ENCODE measurements at regions not wholly inside any gene's neighbourhood (a gene's known extent, or its start where the extent isn't known, plus 50 kb on each side); places are given as distances from the start of the nearest gene placed in this dataset.

DNA sequence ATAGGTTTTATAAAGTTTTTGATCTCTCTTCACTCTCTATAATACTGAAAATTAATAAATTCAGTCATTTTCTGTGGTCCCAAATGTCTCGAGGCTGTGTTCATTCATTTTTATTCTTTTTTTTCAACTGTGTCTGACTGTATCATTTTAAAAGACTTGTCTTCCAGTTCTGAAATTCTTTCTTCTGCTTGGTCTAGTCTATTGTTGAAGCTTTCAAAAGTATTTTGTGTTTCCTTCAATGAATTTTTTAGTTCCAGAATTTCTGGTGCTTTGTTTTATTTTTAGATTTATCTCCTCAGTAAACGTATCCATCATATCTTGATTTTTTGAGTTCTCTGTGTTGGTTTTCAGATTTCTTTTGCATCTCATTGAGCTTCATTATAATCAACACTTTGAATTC is 161.0 kb upstream of the CHRM3 start:
- H3K9ac ChIP-seq (ENCODE audit: low read length), result no peak overlapping the region
- no peaks in the 10 kb centered on the region for H3K79me2 ChIP-seq (replicated peaks; ENCODE audit: insufficient read depth, low read length)
- TF ChIP-seq, protein P1, sequence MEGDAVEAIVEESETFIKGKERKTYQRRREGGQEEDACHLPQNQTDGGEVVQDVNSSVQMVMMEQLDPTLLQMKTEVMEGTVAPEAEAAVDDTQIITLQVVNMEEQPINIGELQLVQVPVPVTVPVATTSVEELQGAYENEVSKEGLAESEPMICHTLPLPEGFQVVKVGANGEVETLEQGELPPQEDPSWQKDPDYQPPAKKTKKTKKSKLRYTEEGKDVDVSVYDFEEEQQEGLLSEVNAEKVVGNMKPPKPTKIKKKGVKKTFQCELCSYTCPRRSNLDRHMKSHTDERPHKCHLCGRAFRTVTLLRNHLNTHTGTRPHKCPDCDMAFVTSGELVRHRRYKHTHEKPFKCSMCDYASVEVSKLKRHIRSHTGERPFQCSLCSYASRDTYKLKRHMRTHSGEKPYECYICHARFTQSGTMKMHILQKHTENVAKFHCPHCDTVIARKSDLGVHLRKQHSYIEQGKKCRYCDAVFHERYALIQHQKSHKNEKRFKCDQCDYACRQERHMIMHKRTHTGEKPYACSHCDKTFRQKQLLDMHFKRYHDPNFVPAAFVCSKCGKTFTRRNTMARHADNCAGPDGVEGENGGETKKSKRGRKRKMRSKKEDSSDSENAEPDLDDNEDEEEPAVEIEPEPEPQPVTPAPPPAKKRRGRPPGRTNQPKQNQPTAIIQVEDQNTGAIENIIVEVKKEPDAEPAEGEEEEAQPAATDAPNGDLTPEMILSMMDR (IDR thresholded peaks at IDR 0.05; ENCODE audit: poor library complexity, severe bottlenecking), result no peak
- TF ChIP-seq EZH2 (IDR thresholded peaks at IDR 0.05; ENCODE audit: borderline replicate concordance, insufficient read depth, low read length, poor library complexity, severe bottlenecking), result no peak
- no peak for TF ChIP-seq POLR2AphosphoS5 (IDR thresholded peaks at IDR 0.05)
- H3K4me2 ChIP-seq (ENCODE audit: low read length), result no peak overlapping the region
- H3K27ac ChIP-seq (ENCODE audit: low read length), result no peak overlapping the region
- H2AFZ ChIP-seq (ENCODE audit: low read depth, low read length), result no peak overlapping the region
- H3K9me3 ChIP-seq (ENCODE audit: low read length), result peaks cover 18% of the 10 kb centered on the region
- no peaks in the 10 kb centered on the region for H3K9me2 ChIP-seq (ENCODE audit: insufficient read depth, low read length)
- no peak overlapping the region for H3K4me3 ChIP-seq (ENCODE audit: low read length)
- H3K36me3 ChIP-seq (ENCODE audit: insufficient read depth, low read length), result no peaks in the 10 kb centered on the region
- H4K20me1 ChIP-seq (ENCODE audit: insufficient read depth), result no peaks in the 10 kb centered on the region
- no peaks in the 10 kb centered on the region for H3F3A ChIP-seq (ENCODE audit: insufficient read depth, low read length, poor library complexity, severe bottlenecking)
- H3K27me3 ChIP-seq (ENCODE audit: insufficient read depth, low read depth, low read length), result no peaks in the 10 kb centered on the region

DNA sequence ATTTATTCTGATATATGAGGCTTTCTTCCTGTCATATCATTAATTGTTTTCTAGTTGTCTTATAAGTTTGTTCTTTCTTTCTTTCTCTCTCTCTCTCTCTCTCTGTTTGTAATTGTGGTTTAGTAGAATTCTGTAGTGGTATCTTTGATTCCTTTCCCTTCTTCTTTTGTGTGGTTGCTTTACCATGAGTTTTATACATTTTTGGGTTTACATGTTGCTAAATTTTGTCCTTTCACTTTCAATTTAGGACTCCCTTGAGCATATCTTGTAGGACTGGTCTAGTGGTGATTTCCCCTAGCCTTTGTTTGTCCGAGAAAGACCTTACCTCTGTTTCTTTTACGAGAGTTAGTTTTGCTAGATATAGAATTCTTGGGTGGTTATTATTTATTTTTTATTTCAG is 162.3 kb upstream of the CHRM3 start:
- no peak for TF ChIP-seq EP300 (conservative IDR thresholded peaks at IDR 0.05; ENCODE audit: poor library complexity, severe bottlenecking)
- TF ChIP-seq, protein P2, sequence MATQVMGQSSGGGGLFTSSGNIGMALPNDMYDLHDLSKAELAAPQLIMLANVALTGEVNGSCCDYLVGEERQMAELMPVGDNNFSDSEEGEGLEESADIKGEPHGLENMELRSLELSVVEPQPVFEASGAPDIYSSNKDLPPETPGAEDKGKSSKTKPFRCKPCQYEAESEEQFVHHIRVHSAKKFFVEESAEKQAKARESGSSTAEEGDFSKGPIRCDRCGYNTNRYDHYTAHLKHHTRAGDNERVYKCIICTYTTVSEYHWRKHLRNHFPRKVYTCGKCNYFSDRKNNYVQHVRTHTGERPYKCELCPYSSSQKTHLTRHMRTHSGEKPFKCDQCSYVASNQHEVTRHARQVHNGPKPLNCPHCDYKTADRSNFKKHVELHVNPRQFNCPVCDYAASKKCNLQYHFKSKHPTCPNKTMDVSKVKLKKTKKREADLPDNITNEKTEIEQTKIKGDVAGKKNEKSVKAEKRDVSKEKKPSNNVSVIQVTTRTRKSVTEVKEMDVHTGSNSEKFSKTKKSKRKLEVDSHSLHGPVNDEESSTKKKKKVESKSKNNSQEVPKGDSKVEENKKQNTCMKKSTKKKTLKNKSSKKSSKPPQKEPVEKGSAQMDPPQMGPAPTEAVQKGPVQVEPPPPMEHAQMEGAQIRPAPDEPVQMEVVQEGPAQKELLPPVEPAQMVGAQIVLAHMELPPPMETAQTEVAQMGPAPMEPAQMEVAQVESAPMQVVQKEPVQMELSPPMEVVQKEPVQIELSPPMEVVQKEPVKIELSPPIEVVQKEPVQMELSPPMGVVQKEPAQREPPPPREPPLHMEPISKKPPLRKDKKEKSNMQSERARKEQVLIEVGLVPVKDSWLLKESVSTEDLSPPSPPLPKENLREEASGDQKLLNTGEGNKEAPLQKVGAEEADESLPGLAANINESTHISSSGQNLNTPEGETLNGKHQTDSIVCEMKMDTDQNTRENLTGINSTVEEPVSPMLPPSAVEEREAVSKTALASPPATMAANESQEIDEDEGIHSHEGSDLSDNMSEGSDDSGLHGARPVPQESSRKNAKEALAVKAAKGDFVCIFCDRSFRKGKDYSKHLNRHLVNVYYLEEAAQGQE (IDR thresholded peaks at IDR 0.05; ENCODE audit: borderline replicate concordance), result no peak
- no peak for TF ChIP-seq RAD21 (conservative IDR thresholded peaks at IDR 0.05)
- no peak for TF ChIP-seq SMC3 (conservative IDR thresholded peaks at IDR 0.05; ENCODE audit: poor library complexity)
- no peak for TF ChIP-seq POLR2AphosphoS5 (IDR thresholded peaks at IDR 0.05)
- Histone ChIP-seq H2AFZ (ENCODE audit: low read depth, low read length) (no peak overlapping the region), H3K9ac (ENCODE audit: low read length) (no peak overlapping the region), H3K4me3 (ENCODE audit: low read length) (no peak overlapping the region), H3K9me2 (ENCODE audit: insufficient read depth, low read length) (no peaks in the 10 kb centered on the region), H3K79me2 (replicated peaks; ENCODE audit: insufficient read depth, low read length) (no peaks in the 10 kb centered on the region), H3K36me3 (ENCODE audit: insufficient read depth, low read length) (no peaks in the 10 kb centered on the region), H3K27ac (ENCODE audit: low read length) (no peak overlapping the region), H3F3A (ENCODE audit: insufficient read depth, low read length, poor library complexity, severe bottlenecking) (no peaks in the 10 kb centered on the region), H4K20me1 (ENCODE audit: insufficient read depth) (no peaks in the 10 kb centered on the region), H3K4me2 (ENCODE audit: low read length) (no peak overlapping the region), H3K27me3 (ENCODE audit: insufficient read depth, low read depth, low read length) (no peaks in the 10 kb centered on the region), H3K9me3 (ENCODE audit: low read length) (peaks cover 18% of the 10 kb centered on the region)

DNA sequence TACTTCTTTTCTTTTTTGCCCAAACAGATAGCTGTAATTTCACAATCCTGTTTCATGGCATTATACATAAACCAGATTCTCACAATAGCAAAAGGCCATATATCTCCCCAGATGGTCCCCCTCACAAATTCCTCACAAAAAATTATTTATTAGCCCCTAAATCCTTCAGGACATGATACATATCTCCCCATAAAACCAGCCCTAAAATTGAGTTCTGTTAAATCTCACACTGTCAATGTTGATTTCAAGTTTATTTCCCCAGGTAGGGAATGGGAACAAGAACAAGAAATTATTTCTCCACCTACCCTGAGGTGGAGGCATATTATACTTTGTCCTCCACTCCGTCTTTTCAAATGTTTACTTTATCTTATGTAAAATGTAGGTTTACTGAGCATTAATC is 163.4 kb upstream of the CHRM3 start:
- no peak overlapping the region for H3K4me2 ChIP-seq (ENCODE audit: low read length)
- H3K36me3 ChIP-seq (ENCODE audit: insufficient read depth, low read length), result no peaks in the 10 kb centered on the region
- no peak overlapping the region for H3K27ac ChIP-seq (ENCODE audit: low read length)
- TF ChIP-seq, protein P2 (IDR thresholded peaks at IDR 0.05; ENCODE audit: borderline replicate concordance), result no peak
- H3K9me3 ChIP-seq (ENCODE audit: low read length), result peaks cover 18% of the 10 kb centered on the region
- H3K9ac ChIP-seq (ENCODE audit: low read length), result no peak overlapping the region
- no peaks in the 10 kb centered on the region for H3F3A ChIP-seq (ENCODE audit: insufficient read depth, low read length, poor library complexity, severe bottlenecking)
- H4K20me1 ChIP-seq (ENCODE audit: insufficient read depth), result no peaks in the 10 kb centered on the region
- no peaks in the 10 kb centered on the region for H3K27me3 ChIP-seq (ENCODE audit: insufficient read depth, low read depth, low read length)
- H3K9me2 ChIP-seq (ENCODE audit: insufficient read depth, low read length), result no peaks in the 10 kb centered on the region
- H3K79me2 ChIP-seq (replicated peaks; ENCODE audit: insufficient read depth, low read length), result no peaks in the 10 kb centered on the region
- H2AFZ ChIP-seq (ENCODE audit: low read depth, low read length), result no peak overlapping the region
- H3K4me3 ChIP-seq (ENCODE audit: low read length), result no peak overlapping the region

All from neural cell (in vitro differentiated cells).